OCI-LY7 (cell line): ENCODE measurements at regions not wholly inside any gene's neighbourhood (a gene's known extent, or its start where the extent isn't known, plus 50 kb on each side); places are given as distances from the start of the nearest gene placed in this dataset.

Experiments
- BruUV-seq: library from RNA; stranded (reverse); fragments of 400-500 nt; replicated peaks from 2 replicates; lab custom pipeline; 2021; lab: Mats Ljungman, UMichigan
- CTCF ChIA-PET: fragments of 300-600 bp; sonication (Branson Sonifier 250); formaldehyde crosslinking; loops from one replicate; lab custom pipeline; 2022; ENCODE audit warnings: antibody characterized with exemption; ENCODE audit not compliant: unreplicated experiment; lab: Charles Lee
- POLR2A ChIA-PET: fragments of 300-600 bp; sonication (Branson Sonifier 250); formaldehyde crosslinking; loops from one replicate; lab custom pipeline; 2022; ENCODE audit warnings: antibody characterized with exemption; lab: Charles Lee
- DNase-seq: peaks from one replicate; pipeline ENCODE4 v3.0.0-alpha.2; 2015; ENCODE audit warnings: low spot score
- H2AFZ ChIP-seq: fragments of 200-600 bp; sonication (generic), shearing (Covaris generic); 2 replicates; pipeline ENCODE4 v1.6.1; 2014; ENCODE audit warnings: mild to moderate bottlenecking, antibody characterized with exemption, low read length, moderate library complexity
- H3K27ac ChIP-seq: fragments of 200-600 bp; sonication (generic); 2 replicates; pipeline ENCODE4 v1.5.1; 2014; ENCODE audit warnings: mixed run types, low read depth, mild to moderate bottlenecking, moderate library complexity, low read length, inconsistent platforms; ENCODE audit not compliant: poor library complexity, severe bottlenecking
- H3K36me3 ChIP-seq: fragments of 200-600 bp; sonication (generic); 2 replicates; pipeline ENCODE4 v1.6.1; 2014; ENCODE audit warnings: mild to moderate bottlenecking, antibody characterized with exemption, low read length, moderate library complexity, mixed read lengths; ENCODE audit not compliant: insufficient read depth
- H3K4me1 ChIP-seq: fragments of 200-600 bp; sonication (generic); 2 replicates; pipeline ENCODE4 v1.5.1; 2014; ENCODE audit warnings: mild to moderate bottlenecking, low read length; ENCODE audit not compliant: insufficient read depth, poor library complexity, severe bottlenecking
- H3K4me2 ChIP-seq: fragments of 200-600 bp; sonication (generic); 2 replicates; pipeline ENCODE4 v1.6.1; 2014; ENCODE audit warnings: mild to moderate bottlenecking, low read length
- H3K4me3 ChIP-seq: fragments of 200-600 bp; sonication (generic); 2 replicates; pipeline ENCODE4 v1.5.1; 2014; ENCODE audit warnings: mild to moderate bottlenecking, low read depth, low read length; ENCODE audit not compliant: poor library complexity, severe bottlenecking
- H3K79me2 ChIP-seq: fragments of 200-600 bp; sonication (generic); 2 replicates; pipeline ENCODE4 v1.6.1; 2016; ENCODE audit warnings: low read depth, mild to moderate bottlenecking, low read length, moderate library complexity, mixed read lengths; ENCODE audit not compliant: insufficient read depth
- H3K9me2 ChIP-seq: fragments of 200-600 bp; sonication (generic); 2 replicates; pipeline ENCODE4 v1.6.1; 2016; ENCODE audit warnings: mild to moderate bottlenecking, low read length, mixed read lengths; ENCODE audit not compliant: insufficient read depth
- H3K9me3 ChIP-seq: fragments of 200-600 bp; sonication (generic); 2 replicates; pipeline ENCODE4 v1.6.1; 2014; ENCODE audit warnings: mild to moderate bottlenecking, mixed run types, low read length, mixed read lengths
- H4K20me1 ChIP-seq: fragments of 200-600 bp; sonication (generic); 2 replicates; pipeline ENCODE4 v1.6.1; 2014; ENCODE audit warnings: mild to moderate bottlenecking, antibody characterized with exemption, low read length, moderate library complexity, mixed read lengths; ENCODE audit not compliant: insufficient read depth
- EZH2phosphoT487 ChIP-seq: fragments of 200-600 bp; sonication (generic); IDR thresholded peaks from 2 replicates; pipeline ENCODE4 v1.6.1; 2018; ENCODE audit warnings: low read depth, borderline replicate concordance, mild to moderate bottlenecking, mixed run types, antibody characterized with exemption, low read length, moderate library complexity, mixed read lengths
- intact Hi-C: fragments of 100-400 bp; cut with micrococcal nuclease; formaldehyde crosslinking; loops from one replicate; pipeline ENCODE4 v1.10.0; 2022; ENCODE audit not compliant: unreplicated experiment
- TF ChIP-seq, protein P1 (sequence below): fragments of 200-600 bp; sonication (generic); conservative IDR thresholded peaks from 2 replicates; pipeline ENCODE4 v1.5.1; 2014; ENCODE audit warnings: mild to moderate bottlenecking, antibody characterized with exemption, low read length, moderate library complexity, mixed read lengths

DNA sequence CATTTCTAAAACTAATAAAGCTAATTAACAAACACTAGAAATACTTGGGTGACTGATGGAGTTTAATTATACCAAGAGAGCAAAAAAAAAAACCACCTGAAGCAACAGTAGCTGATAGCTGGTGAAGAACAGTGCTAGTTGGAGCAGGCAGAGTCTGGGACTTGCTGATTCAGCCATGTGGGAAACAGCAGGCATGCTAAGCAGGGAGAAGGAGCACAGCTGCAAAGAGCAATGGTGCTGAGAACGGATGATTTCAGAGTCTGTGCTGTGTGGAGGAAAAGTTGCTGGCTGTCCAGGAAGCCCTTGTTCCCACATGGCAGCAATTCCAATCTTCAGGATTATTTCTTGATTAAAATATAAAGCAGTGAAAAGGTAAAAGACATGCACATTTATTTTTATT is 68.8 kb downstream of the NPY1R start:
- BruUV-seq: no TSS peak
- no peak overlapping the region for H3K4me2 ChIP-seq
- H3K27ac ChIP-seq: no peak overlapping the region
- H3K4me1 ChIP-seq: no peaks in the 10 kb centered on the region
- no peaks in the 10 kb centered on the region for H3K36me3 ChIP-seq
- no peaks in the 10 kb centered on the region for H3K9me2 ChIP-seq
- H3K9me3 ChIP-seq: no peaks in the 10 kb centered on the region
- ChIA-PET POLR2A (interaction anchor here (0.6 kb wide), 1 partner anchor 1434 kb away, joined by 3 read pairs; no protein-coding TSS in a partner anchor), CTCF (no interaction called here)
- DNase-seq: no peak
- intact Hi-C loops: no loop called here
- TF ChIP-seq, protein P1, sequence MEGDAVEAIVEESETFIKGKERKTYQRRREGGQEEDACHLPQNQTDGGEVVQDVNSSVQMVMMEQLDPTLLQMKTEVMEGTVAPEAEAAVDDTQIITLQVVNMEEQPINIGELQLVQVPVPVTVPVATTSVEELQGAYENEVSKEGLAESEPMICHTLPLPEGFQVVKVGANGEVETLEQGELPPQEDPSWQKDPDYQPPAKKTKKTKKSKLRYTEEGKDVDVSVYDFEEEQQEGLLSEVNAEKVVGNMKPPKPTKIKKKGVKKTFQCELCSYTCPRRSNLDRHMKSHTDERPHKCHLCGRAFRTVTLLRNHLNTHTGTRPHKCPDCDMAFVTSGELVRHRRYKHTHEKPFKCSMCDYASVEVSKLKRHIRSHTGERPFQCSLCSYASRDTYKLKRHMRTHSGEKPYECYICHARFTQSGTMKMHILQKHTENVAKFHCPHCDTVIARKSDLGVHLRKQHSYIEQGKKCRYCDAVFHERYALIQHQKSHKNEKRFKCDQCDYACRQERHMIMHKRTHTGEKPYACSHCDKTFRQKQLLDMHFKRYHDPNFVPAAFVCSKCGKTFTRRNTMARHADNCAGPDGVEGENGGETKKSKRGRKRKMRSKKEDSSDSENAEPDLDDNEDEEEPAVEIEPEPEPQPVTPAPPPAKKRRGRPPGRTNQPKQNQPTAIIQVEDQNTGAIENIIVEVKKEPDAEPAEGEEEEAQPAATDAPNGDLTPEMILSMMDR: no peak
- TF ChIP-seq EZH2phosphoT487: no peak
- no peaks in the 10 kb centered on the region for H4K20me1 ChIP-seq
- no peak overlapping the region for H3K4me3 ChIP-seq
- H2AFZ ChIP-seq: no peak overlapping the region
- no peaks in the 10 kb centered on the region for H3K79me2 ChIP-seq

DNA sequence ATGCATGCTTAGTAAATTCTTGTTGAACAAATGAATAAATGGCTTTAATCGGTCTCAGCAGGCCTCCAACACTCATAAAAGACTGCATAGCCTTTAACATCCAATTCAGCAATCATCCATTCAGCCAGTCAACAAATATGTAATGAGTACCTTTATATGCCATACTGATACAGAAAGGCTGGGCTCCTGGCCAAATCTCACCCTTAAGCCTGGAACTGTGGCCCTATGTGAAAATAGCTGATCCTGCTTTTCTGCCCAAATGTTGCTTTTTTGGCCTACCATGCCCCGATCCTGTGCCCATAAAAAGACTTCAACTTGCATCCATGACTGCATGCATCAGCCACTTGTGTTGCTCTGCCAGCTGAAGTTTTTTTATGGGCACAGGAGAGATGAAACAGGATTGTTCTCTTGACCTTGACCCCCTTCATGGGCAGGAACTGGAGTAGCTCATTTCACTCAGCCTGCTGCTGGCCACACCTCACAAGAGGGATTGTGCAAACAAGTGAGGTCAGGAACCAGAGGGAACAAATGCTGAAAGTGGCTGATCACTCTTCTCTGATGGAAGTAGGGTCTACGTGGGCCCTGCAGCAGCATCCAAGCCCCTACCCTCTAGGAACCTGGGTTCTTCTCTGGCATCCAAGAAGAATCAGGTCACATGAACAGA is 75.6 kb downstream of the NPY1R start:
- POLR2A ChIA-PET: interaction anchor here (0.6 to 0.8 kb wide), 2 partner anchors 56 to 131 kb away, joined by 4 read pairs; no protein-coding TSS in a partner anchor

More for the DNA sequence above, 75.6 kb downstream of the NPY1R start:
- DNase-seq: no peak
- Histone ChIP-seq H3K79me2 (no peaks in the 10 kb centered on the region), H4K20me1 (no peaks in the 10 kb centered on the region), H2AFZ (no peak overlapping the region), H3K9me2 (no peaks in the 10 kb centered on the region), H3K4me2 (no peak overlapping the region), H3K4me3 (no peak overlapping the region), H3K27ac (no peak overlapping the region), H3K9me3 (no peaks in the 10 kb centered on the region), H3K4me1 (no peaks in the 10 kb centered on the region), H3K36me3 (no peaks in the 10 kb centered on the region)
- TF ChIP-seq, protein P1: no peak
- TF ChIP-seq EZH2phosphoT487: no peak
- CTCF ChIA-PET: no interaction called here
- intact Hi-C loops: no loop called here
- no TSS peak for BruUV-seq
